ENCODE measurements at regions not wholly inside any gene's neighbourhood (a gene's known extent, or its start where the extent isn't known, plus 50 kb on each side); places are given as distances from the start of the nearest gene placed in this dataset.

DNA sequence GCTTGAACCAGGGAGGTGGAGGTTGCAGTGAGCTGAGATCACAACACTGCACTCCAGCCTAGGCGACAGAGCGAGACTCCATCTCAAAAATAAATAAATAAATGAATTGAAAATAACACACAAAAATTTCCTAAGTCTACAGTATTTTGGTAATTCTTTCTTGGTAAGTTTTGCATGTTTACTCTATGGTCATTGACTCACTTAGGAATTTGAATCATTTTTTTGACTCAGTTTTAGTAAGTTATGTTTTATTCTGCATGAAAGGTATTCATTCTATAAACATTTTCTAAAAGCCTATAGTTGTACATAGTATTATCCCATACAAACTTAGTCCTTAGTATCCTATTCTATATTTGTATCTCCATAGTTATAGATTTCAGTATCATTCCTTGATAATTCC, 772.9 kb upstream of the SLIT2 start:
- TF ChIP-seq, protein P1, sequence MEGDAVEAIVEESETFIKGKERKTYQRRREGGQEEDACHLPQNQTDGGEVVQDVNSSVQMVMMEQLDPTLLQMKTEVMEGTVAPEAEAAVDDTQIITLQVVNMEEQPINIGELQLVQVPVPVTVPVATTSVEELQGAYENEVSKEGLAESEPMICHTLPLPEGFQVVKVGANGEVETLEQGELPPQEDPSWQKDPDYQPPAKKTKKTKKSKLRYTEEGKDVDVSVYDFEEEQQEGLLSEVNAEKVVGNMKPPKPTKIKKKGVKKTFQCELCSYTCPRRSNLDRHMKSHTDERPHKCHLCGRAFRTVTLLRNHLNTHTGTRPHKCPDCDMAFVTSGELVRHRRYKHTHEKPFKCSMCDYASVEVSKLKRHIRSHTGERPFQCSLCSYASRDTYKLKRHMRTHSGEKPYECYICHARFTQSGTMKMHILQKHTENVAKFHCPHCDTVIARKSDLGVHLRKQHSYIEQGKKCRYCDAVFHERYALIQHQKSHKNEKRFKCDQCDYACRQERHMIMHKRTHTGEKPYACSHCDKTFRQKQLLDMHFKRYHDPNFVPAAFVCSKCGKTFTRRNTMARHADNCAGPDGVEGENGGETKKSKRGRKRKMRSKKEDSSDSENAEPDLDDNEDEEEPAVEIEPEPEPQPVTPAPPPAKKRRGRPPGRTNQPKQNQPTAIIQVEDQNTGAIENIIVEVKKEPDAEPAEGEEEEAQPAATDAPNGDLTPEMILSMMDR (IDR thresholded peaks at IDR 0.05): no peak
- TF ChIP-seq, protein P2, sequence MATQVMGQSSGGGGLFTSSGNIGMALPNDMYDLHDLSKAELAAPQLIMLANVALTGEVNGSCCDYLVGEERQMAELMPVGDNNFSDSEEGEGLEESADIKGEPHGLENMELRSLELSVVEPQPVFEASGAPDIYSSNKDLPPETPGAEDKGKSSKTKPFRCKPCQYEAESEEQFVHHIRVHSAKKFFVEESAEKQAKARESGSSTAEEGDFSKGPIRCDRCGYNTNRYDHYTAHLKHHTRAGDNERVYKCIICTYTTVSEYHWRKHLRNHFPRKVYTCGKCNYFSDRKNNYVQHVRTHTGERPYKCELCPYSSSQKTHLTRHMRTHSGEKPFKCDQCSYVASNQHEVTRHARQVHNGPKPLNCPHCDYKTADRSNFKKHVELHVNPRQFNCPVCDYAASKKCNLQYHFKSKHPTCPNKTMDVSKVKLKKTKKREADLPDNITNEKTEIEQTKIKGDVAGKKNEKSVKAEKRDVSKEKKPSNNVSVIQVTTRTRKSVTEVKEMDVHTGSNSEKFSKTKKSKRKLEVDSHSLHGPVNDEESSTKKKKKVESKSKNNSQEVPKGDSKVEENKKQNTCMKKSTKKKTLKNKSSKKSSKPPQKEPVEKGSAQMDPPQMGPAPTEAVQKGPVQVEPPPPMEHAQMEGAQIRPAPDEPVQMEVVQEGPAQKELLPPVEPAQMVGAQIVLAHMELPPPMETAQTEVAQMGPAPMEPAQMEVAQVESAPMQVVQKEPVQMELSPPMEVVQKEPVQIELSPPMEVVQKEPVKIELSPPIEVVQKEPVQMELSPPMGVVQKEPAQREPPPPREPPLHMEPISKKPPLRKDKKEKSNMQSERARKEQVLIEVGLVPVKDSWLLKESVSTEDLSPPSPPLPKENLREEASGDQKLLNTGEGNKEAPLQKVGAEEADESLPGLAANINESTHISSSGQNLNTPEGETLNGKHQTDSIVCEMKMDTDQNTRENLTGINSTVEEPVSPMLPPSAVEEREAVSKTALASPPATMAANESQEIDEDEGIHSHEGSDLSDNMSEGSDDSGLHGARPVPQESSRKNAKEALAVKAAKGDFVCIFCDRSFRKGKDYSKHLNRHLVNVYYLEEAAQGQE (IDR thresholded peaks at IDR 0.05; ENCODE audit: low read depth, low read length): no peak
- TF ChIP-seq GABPA (IDR thresholded peaks at IDR 0.05; ENCODE audit: low read depth) (no peak), RXRA (IDR thresholded peaks at IDR 0.05; ENCODE audit: borderline replicate concordance, low read depth) (no peak), SIN3A (IDR thresholded peaks at IDR 0.05; ENCODE audit: borderline replicate concordance, low read depth, low read length) (no peak)
- TF ChIP-seq, protein P3, sequence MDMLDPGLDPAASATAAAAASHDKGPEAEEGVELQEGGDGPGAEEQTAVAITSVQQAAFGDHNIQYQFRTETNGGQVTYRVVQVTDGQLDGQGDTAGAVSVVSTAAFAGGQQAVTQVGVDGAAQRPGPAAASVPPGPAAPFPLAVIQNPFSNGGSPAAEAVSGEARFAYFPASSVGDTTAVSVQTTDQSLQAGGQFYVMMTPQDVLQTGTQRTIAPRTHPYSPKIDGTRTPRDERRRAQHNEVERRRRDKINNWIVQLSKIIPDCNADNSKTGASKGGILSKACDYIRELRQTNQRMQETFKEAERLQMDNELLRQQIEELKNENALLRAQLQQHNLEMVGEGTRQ (IDR thresholded peaks at IDR 0.05; ENCODE audit: borderline replicate concordance, low read depth, low read length): no peak

Measured in SK-N-SH (cell line).